HUDEP-2 (cell line): ENCODE measurements at regions not wholly inside any gene's neighbourhood (a gene's known extent, or its start where the extent isn't known, plus 50 kb on each side); places are given as distances from the start of the nearest gene placed in this dataset.
"Not testable (repeated sequence)": the region's sequence is repeated elsewhere in the genome, so short reads cannot be mapped to it uniquely, and the experiment has no call there.

Experiments used
- DNase-seq, 76 experiments: peaks; one replicate each; lab custom pipeline; 2025; ENCODE audit not compliant: unreplicated experiment in 76 of 76; lab: John Stamatoyannopoulos, UW

- no peak for DNase-seq
These were observed 828.6 kb upstream of the CITED2 start for GRCh38 chr6:140202964-140203515.

- DNase-seq, result no peak
These were observed 827.5 kb upstream of the CITED2 start for GRCh38 chr6:140201787-140202458.

- no peak for DNase-seq
These were observed 818.8 kb upstream of the CITED2 start for GRCh38 chr6:140193269-140193668.

- no peak for DNase-seq
These were observed 817.6 kb upstream of the CITED2 start for GRCh38 chr6:140192018-140192417.

GRCh38 chr6:140189263-140189662, 814.8 kb upstream of the CITED2 start:
- not testable (repeated sequence) for DNase-seq

GRCh38 chr6:140185991-140186390, 811.5 kb upstream of the CITED2 start:
- no peak for DNase-seq

GRCh38 chr6:140183881-140184280, 809.4 kb upstream of the CITED2 start:
- DNase-seq, result no peak

GRCh38 chr6:140182821-140183220, 808.4 kb upstream of the CITED2 start:
- DNase-seq, result no peak

- no peak for DNase-seq
These were observed 807.4 kb upstream of the CITED2 start for GRCh38 chr6:140181876-140182275.

- DNase-seq, result no peak
These were observed 805.9 kb upstream of the CITED2 start for GRCh38 chr6:140180306-140180705.

GRCh38 chr6:140178935-140179334, 804.5 kb upstream of the CITED2 start:
- no peak for DNase-seq

GRCh38 chr6:140178520-140178919, 804.1 kb upstream of the CITED2 start:
- no peak for DNase-seq

GRCh38 chr6:140176306-140176705, 801.9 kb upstream of the CITED2 start:
- no peak for DNase-seq

GRCh38 chr6:140175486-140175885, 801.0 kb upstream of the CITED2 start:
- DNase-seq, result no peak

GRCh38 chr6:140174524-140174923, 800.1 kb upstream of the CITED2 start:
- no peak for DNase-seq

GRCh38 chr6:140168365-140168764, 793.9 kb upstream of the CITED2 start:
- DNase-seq, result no peak

- no peak for DNase-seq
These were observed 786.5 kb upstream of the CITED2 start for GRCh38 chr6:140160909-140161308.

- no peak for DNase-seq
These were observed 786.0 kb upstream of the CITED2 start for GRCh38 chr6:140160494-140160893.

GRCh38 chr6:140156131-140156530, 781.7 kb upstream of the CITED2 start:
- no peak for DNase-seq

- no peak for DNase-seq
These were observed 781.1 kb upstream of the CITED2 start for GRCh38 chr6:140155451-140156126.

GRCh38 chr6:140153703-140154102, 779.3 kb upstream of the CITED2 start:
- no peak for DNase-seq
